ENCODE measurements at regions not wholly inside any gene's neighbourhood (a gene's known extent, or its start where the extent isn't known, plus 50 kb on each side); places are given as distances from the start of the nearest gene placed in this dataset.

- no peak for TF ChIP-seq CTCF (IDR thresholded peaks at IDR 0.05; ENCODE audit: insufficient read depth, low read length, poor library complexity, severe bottlenecking)
- Histone ChIP-seq H3K4me3 (ENCODE audit: low read depth, low read length) (no peak overlapping the region), H3K36me3 (ENCODE audit: control insufficient read depth, insufficient read depth, low read length) (no peaks in the 10 kb centered on the region), H3K27me3 (ENCODE audit: control insufficient read depth, insufficient read depth, low read length) (peaks cover 16% of the 10 kb centered on the region)
- DNase-seq (ENCODE audit: low read depth): no peak
Measured at GRCh38 chr10:47061776-47062175, 150.5 kb downstream of the PTPN20 start.

GRCh38 chr10:47062441-47063200, 151.4 kb downstream of the PTPN20 start:
- no peak for DNase-seq (ENCODE audit: low read depth)
- peaks cover 16% of the 10 kb centered on the region for H3K27me3 ChIP-seq (ENCODE audit: control insufficient read depth, insufficient read depth, low read length)
- TF ChIP-seq CTCF (IDR thresholded peaks at IDR 0.05; ENCODE audit: insufficient read depth, low read length, poor library complexity, severe bottlenecking): no peak
- H3K4me3 ChIP-seq (ENCODE audit: low read depth, low read length): no peak overlapping the region
- no peaks in the 10 kb centered on the region for H3K36me3 ChIP-seq (ENCODE audit: control insufficient read depth, insufficient read depth, low read length)

- H3K4me3 ChIP-seq (ENCODE audit: low read depth, low read length): no peak overlapping the region
- no peak for TF ChIP-seq CTCF (IDR thresholded peaks at IDR 0.05; ENCODE audit: insufficient read depth, low read length, poor library complexity, severe bottlenecking)
- DNase-seq (ENCODE audit: low read depth): no peak
- H3K27me3 ChIP-seq (ENCODE audit: control insufficient read depth, insufficient read depth, low read length): peaks cover 14% of the 10 kb centered on the region
- no peaks in the 10 kb centered on the region for H3K36me3 ChIP-seq (ENCODE audit: control insufficient read depth, insufficient read depth, low read length)
Measured at GRCh38 chr10:47063858-47064257, 152.6 kb downstream of the PTPN20 start.

- Histone ChIP-seq H3K36me3 (ENCODE audit: control insufficient read depth, insufficient read depth, low read length) (no peaks in the 10 kb centered on the region), H3K27me3 (ENCODE audit: control insufficient read depth, insufficient read depth, low read length) (peaks cover 3% of the 10 kb centered on the region), H3K4me3 (ENCODE audit: low read depth, low read length) (no peak overlapping the region)
- DNase-seq (ENCODE audit: low read depth): no peak
- TF ChIP-seq CTCF (IDR thresholded peaks at IDR 0.05; ENCODE audit: insufficient read depth, low read length, poor library complexity, severe bottlenecking): no peak
Measured at GRCh38 chr10:47065903-47066302, 154.7 kb downstream of the PTPN20 start.

GRCh38 chr10:47067949-47068940, 157.0 kb downstream of the PTPN20 start:
- no peak overlapping the region for H3K4me3 ChIP-seq (ENCODE audit: low read depth, low read length)

More at GRCh38 chr10:47067949-47068940, 157.0 kb downstream of the PTPN20 start:
- no peak for TF ChIP-seq CTCF (IDR thresholded peaks at IDR 0.05; ENCODE audit: insufficient read depth, low read length, poor library complexity, severe bottlenecking)
- no peaks in the 10 kb centered on the region for H3K27me3 ChIP-seq (ENCODE audit: control insufficient read depth, insufficient read depth, low read length)
- H3K36me3 ChIP-seq (ENCODE audit: control insufficient read depth, insufficient read depth, low read length): no peaks in the 10 kb centered on the region
- no peak for DNase-seq (ENCODE audit: low read depth)

Data from kidney epithelial cell (primary cell).